CD4-positive, alpha-beta T cell treated with Interleukin-10 for 1 hour (primary cell): ENCODE measurements at regions not wholly inside any gene's neighbourhood (a gene's known extent, or its start where the extent isn't known, plus 50 kb on each side); places are given as distances from the start of the nearest gene placed in this dataset.

ENCODE experiments used
- DNase-seq: peaks from one replicate; pipeline ENCODE4 v3.0.0-alpha.2; 2020

DNA sequence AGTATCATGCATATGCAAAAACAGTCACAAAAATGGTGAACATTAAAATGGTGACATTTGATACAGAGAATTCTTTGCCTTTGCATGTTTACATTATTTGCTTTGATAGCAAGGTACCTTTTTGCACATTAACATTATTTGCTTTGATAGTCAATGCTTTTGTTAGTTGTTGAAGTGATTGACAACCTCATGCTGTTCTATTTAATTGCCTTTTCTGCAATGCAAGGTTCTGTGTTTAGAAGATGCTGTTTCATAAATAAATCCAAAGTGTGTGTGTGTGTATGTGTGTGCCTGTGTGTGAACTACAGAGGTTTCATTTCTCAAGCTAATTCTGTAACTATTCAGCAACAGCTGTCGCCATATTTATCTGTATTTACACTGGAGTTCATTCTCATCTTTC lies 668.7 kb downstream of the NR2F1-AS1 start:
- no peak for DNase-seq

DNA sequence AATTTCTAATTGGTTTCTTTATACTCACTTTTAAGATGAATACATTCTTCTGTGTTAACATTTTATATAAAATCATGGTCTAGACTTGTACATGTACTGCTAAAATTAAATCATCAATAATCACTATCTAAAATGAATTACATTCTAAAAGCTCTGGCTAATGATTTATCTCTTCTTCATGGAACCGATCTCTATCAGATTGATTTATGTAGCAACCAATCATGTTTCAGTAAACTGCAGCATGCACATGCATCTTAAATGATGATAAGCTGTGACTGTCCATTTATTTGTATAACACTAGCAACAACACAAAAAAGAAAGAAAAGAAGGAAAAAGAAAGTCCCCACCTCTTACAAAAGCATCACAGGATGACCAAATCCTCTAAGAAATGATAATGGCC lies 669.2 kb downstream of the NR2F1-AS1 start:
- no peak for DNase-seq

- DNase-seq: no peak
Observed at GRCh38 chr5:92911293-92911692, 669.7 kb downstream of the NR2F1-AS1 start.

DNA sequence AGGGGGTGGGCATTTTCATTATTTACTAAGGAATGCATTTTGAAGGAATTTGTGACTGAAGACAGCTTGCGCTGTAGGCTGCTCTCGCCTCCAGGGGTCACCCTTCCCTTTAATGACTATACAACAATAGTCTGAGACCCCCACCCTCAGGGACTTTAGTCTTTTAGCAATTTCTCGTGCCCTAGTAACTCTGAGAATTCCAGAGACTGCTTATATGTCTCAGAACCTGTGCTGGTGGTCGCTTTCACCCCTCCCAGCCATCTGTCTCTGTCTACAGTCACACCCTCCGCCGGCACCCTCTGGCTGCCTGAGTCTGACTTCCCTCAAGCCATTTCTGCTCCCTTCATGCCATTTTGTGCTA lies 671.4 kb downstream of the NR2F1-AS1 start:
- no peak for DNase-seq

GRCh38 chr5:92908952-92909601 lies 671.9 kb downstream of the NR2F1-AS1 start:
- no peak for DNase-seq

DNA sequence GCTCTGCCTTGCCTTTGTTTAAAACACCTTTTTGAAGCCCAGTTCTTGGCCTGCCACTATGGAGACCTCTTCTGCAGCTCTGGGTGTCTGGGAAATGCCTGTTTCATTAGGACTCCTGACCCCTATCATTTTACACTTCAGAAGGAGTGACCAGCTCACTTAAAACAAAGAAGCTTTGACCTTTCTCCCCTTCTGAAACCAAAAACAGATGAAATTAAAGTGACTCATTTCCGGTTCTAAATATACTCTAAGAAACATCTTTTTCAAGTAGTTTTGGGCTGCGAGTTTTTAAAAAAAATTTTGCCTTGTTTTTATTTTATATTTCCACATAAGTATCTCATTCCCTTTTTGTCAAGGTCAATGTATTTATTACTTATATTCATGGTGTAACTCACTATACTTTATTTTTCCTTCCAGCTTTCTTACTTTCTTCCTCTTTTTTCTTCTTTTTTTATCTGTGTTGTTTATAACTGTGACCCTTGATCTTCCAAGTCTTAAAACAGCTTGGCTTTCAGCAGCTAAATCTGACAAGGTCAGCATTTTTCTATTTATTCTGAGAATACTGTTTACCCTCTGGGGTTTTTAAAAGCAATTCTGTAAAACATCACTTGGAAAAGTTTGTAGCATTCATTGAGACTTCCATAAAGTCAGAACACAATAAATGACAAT lies 672.9 kb downstream of the NR2F1-AS1 start:
- DNase-seq: no peak

GRCh38 chr5:92906798-92907376 lies 674.1 kb downstream of the NR2F1-AS1 start:
- no peak for DNase-seq

DNA sequence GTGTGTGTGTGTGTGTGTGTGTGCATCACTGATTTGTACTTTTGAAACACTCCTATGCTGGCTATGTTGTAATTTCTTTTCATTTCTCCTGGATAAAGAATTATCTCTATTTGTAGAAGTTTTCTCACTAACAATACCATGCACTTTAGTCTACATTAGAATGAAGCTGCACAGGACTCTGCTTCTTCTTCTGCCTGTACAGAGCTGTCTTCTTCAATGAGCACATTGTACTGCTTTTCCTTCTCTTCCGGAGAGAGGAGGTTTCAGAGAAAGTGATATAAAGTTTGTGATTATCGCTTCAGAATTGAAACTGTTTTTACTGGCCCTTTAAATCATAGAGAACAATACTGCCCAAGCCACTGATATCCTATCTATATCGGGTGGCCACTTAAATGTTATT lies 677.0 kb downstream of the NR2F1-AS1 start:
- no peak for DNase-seq

- no peak for DNase-seq
Observed at GRCh38 chr5:92899611-92900010, 681.4 kb downstream of the NR2F1-AS1 start.

DNA sequence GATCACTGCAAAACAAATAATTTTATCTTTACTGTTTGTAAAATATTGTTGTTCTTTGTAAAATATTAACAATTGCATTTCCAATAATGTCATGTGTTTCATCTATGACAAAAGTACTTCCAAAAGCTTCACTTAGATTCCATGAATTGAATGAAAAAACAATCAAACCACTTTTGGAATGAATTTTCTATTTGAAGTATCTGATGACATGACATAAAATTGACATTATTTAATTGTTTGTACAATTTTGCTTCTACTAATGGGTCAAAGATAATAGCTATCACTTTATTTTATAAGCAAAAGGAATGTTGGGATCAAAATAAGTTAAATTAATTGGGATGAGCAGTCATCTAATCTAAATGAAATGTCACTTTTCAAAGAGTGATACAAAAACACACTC lies 684.3 kb downstream of the NR2F1-AS1 start:
- no peak for DNase-seq

DNA sequence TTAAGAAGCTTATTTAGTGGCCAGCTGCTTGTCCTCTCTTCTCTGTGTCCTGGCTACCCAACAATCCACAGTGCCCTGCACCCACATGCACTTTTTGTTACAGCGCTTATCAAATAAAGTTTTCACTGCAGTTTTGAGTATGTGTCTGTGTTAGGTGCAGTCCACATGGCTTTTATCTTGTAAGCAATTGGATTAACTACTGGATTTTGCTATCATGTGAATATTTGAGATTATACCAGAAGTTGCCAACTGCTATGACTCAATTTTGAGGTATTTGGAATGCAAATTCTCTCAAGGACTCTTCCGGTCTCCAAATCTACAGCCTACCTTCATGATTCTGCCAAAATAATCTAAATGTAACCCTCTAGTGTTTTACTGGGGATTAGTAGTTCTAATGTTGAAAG lies 690.2 kb downstream of the NR2F1-AS1 start:
- no peak for DNase-seq

DNA sequence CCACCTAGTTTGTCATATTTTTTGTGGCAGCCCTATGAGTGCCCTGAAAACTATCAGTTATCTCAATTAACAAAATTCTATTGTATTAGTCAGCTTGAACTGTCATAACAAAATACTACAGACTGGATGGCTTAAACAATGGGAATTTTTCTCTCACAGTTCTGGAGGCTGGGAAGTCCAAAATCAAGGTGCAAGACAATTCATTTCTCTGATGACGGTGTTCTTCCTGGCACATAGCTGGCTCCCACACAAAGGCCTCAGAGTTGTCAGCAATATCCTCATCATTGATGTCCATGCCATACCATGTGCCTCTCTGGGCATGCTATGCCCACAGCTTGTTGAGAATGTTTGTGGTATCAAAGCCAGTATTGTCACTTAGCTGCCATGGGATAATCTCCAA lies 691.9 kb downstream of the NR2F1-AS1 start:
- no peak for DNase-seq

DNA sequence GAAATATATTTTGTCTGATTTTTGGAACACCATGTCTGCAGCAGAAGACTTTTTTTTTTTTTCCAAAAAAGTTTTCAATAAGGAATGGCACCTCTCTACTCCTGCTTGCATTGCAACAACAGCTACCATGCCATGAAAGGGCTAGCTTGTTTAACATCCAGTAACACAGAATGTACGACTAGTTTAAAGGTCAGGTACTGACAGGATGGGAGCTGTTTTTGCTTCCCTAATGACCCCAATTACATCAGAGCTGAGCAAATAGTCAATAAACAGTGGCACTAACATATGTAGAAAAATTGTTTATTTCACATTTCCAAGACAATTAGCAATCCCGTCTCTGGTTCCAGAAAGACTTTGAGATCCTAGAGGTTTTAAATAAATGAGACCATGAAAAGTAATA lies 693.8 kb downstream of the NR2F1-AS1 start:
- DNase-seq: no peak

DNA sequence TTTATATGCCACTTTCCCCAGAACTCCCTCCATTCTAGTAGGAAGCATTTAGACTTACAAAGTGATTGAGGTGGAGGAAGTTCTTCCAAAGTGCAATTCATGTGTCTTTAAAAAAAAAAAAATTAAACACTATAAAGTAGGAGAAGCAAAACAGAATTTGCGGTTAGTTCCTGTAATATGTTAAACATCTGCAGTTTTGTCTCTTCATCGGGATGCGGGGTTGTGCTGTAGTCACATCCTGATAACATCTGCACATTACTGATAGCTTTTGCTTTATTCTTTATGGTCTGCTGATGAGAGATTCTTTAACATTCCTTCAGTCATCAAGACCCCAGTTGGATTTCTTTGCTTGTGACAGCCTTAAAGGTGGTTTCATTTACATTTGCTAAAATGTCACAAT lies 694.3 kb downstream of the NR2F1-AS1 start:
- DNase-seq: no peak

GRCh38 chr5:92885950-92886349 lies 695.1 kb downstream of the NR2F1-AS1 start:
- DNase-seq: no peak

DNA sequence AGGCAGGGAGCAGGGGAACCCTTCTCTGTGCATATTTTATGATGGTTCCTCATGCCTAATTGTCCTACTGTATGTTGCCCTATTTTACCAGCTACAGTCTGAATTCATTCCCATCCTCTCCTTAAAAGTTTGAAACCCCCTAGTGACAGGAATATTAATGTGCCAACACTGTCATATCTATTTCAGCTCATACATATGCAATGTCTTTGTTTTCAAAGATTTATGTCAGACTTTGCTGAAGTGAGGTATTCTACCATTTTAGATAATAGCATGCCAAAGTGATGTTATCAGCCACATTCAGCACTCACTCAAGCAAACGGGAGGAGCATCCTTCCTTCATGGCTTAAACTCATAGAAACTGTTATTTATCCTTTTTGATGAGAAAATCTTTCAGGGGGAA lies 696.5 kb downstream of the NR2F1-AS1 start:
- no peak for DNase-seq

DNA sequence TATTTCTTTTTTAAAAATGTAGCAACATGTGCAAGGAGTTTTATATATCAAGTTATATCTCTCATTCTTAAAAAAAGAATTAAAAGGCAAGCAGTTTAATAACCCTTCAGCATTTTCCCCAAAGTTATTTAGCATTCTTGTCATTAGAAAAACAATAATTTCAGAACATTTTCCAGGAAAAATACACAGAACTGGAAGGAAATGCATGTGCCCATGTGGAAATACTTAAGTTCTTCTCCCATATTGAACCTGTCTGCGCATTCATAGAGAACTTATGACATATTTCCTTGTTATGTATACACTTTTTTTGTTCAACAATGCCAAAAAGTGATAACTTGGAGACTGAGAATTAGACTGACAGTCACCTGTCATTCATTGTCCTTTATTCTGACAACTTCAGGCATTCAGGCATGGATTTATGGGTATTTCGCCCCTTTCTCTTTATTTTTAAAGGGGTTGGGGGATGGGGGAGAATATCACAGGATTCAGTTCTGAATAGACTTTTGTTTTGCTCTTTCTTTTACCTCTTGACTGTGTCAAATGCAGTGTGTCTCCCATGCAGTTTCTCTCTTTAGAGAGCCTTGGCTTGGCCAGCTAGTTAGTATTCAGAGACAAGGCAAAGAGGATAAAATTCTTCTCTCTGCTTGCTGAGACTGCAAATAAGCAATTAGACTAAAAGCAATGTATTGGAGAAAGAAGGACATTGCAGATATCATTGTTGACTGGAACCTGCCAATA lies 701.0 kb downstream of the NR2F1-AS1 start:
- DNase-seq: no peak

- DNase-seq: no peak
Observed at GRCh38 chr5:92874790-92875189, 706.2 kb downstream of the NR2F1-AS1 start.

DNA sequence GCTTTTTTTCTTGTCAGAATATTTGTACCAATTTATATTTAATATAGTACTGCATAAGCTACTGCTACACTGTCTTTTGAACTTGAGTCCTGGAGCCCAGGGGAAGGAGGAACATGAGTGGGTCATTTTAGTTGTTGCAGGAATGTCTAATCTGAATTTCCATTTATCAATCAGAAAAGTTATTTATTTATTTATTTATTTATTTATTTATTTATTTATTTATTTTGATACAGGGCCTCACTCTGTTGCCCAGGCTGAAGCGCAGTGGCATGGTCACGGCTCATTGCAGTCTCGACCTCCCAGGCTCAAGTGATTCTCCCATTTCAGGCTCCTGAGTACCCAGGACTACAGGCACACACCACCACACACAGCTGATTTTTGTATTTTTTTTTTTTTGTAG lies 712.6 kb downstream of the NR2F1-AS1 start:
- no peak for DNase-seq

DNA sequence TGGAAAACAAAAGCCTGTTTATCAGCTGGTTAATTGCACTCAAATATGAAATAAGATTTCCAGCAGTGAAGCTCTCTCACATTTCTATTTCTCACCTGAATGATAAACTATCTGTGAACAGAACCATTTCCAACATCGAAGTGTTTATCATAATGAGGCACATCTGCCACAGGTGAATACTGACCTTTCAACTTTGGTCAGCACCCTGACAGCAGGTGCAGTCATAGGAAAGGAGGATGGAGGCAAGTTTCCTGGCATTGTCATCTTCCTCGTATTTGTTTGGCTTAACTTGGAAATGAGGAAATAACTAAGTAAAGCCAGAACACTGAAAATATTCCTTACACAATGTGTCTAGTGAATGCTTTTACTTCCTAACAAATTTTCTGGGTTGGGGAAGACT lies 716.4 kb downstream of the NR2F1-AS1 start:
- DNase-seq: no peak

- no peak for DNase-seq
Observed at GRCh38 chr5:92863666-92864065, 717.4 kb downstream of the NR2F1-AS1 start.

DNA sequence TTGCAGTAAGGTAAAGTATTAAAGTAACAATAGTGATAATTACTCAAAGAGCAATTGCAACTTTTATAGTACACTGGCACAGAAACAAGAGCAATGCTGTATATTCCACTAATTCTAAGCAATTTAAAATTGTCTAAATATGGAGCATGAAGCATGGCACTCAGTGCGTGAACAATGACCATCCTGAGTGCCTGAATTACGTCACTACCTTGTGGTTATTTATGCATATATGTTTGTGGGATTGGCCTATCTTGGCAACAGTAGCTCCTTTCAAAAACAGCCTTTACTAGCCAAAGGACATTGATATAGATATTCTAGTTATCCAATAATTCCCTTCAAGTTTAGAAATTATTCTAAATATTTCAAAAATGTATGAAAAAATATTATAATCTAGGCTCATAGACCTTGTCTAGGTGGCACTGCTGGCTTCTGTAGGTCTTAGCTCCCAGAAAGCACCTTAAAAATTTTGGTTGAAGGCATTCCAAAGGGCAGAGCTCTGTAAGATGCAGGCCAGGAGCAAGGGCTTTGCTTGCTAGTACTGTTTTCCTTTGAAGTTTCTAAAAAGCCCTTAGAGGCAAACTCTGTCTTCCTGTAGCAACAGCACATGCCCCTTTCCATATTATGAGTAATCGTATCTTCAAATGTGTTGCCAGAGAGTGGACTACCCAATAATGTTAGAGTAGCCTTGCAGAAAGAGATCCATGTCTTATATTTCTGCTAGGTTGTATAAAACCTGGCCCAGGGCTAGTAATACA lies 719.3 kb downstream of the NR2F1-AS1 start:
- no peak for DNase-seq

DNA sequence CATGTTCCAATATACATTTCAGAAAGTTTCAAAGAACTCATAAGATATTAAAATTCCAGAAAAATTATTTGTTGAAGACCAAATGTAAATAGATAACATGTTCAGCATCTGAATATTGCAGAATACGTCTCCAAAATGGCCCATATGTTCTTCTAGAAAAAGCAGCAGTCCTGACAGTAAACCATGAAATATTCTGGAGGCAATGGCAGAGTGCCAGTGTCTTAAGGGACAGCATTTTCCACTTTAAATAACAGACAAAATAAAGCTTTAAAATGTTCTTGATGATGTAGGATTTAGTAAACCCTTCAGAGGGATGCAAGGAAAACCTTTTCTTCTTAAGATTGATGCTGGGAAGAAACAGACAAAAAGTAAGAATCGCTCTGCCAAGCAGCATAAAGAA lies 721.0 kb downstream of the NR2F1-AS1 start:
- DNase-seq: no peak
